Activated T-cell treated with anti-CD3 and anti-CD28 coated beads, Interleukin-2, amount 50 U/mL, for 24 hours (primary cell): ENCODE measurements at regions not wholly inside any gene's neighbourhood (a gene's known extent, or its start where the extent isn't known, plus 50 kb on each side); places are given as distances from the start of the nearest gene placed in this dataset.

Source experiments
- DNase-seq: peaks from one replicate; pipeline ENCODE4 v3.0.0-alpha.2; 2020
- H3K27ac Mint-ChIP-seq: 2 replicates; pipeline ENCODE4 v1.8.0; 2020; ENCODE audit warnings: mild to moderate bottlenecking, mixed read lengths
- H3K27me3 Mint-ChIP-seq: 2 replicates; pipeline ENCODE4 v1.8.0; 2020; ENCODE audit warnings: mixed read lengths
- H3K36me3 Mint-ChIP-seq: 2 replicates; pipeline ENCODE4 v1.8.0; 2020; ENCODE audit warnings: low read depth, mixed read lengths
- H3K4me1 Mint-ChIP-seq: 2 replicates; pipeline ENCODE4 v1.8.0; 2020; ENCODE audit warnings: low read depth, mixed read lengths
- H3K4me3 Mint-ChIP-seq: 2 replicates; pipeline ENCODE4 v1.8.0; 2020; ENCODE audit warnings: mild to moderate bottlenecking, moderate library complexity, mixed read lengths
- H3K9me3 Mint-ChIP-seq: 2 replicates; pipeline ENCODE4 v1.8.0; 2020; ENCODE audit warnings: mixed read lengths

GRCh38 chr2:19046986-19047780, 311.2 kb downstream of the OSR1 start:
- no peaks in the 10 kb centered on the region for H3K9me3 Mint-ChIP-seq
- DNase-seq = no peak
- H3K36me3 Mint-ChIP-seq = no peaks in the 10 kb centered on the region
- no peaks in the 10 kb centered on the region for H3K27me3 Mint-ChIP-seq
- no peak overlapping the region for H3K27ac Mint-ChIP-seq
- H3K4me3 Mint-ChIP-seq = no peak overlapping the region
- H3K4me1 Mint-ChIP-seq = no peaks in the 10 kb centered on the region

GRCh38 chr2:19045151-19045550, 313.3 kb downstream of the OSR1 start:
- H3K9me3 Mint-ChIP-seq = no peaks in the 10 kb centered on the region
- no peak for DNase-seq
- no peak overlapping the region for H3K4me3 Mint-ChIP-seq
- H3K27ac Mint-ChIP-seq = no peak overlapping the region
- H3K36me3 Mint-ChIP-seq = no peaks in the 10 kb centered on the region
- H3K27me3 Mint-ChIP-seq = no peaks in the 10 kb centered on the region
- H3K4me1 Mint-ChIP-seq = no peaks in the 10 kb centered on the region

- H3K36me3 Mint-ChIP-seq = no peaks in the 10 kb centered on the region
- DNase-seq = no peak
Measured at GRCh38 chr2:19043893-19044292, 314.5 kb downstream of the OSR1 start.

GRCh38 chr2:19041434-19042041, 316.9 kb downstream of the OSR1 start:
- no peaks in the 10 kb centered on the region for H3K9me3 Mint-ChIP-seq
- H3K27ac Mint-ChIP-seq = no peak overlapping the region
- no peak for DNase-seq
- H3K4me1 Mint-ChIP-seq = no peaks in the 10 kb centered on the region
- no peaks in the 10 kb centered on the region for H3K36me3 Mint-ChIP-seq
- H3K27me3 Mint-ChIP-seq = no peaks in the 10 kb centered on the region
- no peak overlapping the region for H3K4me3 Mint-ChIP-seq

More at GRCh38 chr2:19043893-19044292, 314.5 kb downstream of the OSR1 start:
- Mint-ChIP-seq H3K9me3 (no peaks in the 10 kb centered on the region), H3K27ac (no peak overlapping the region), H3K27me3 (no peaks in the 10 kb centered on the region), H3K4me3 (no peak overlapping the region), H3K4me1 (no peaks in the 10 kb centered on the region)

- Mint-ChIP-seq H3K4me3 (no peak overlapping the region), H3K9me3 (no peaks in the 10 kb centered on the region), H3K4me1 (no peaks in the 10 kb centered on the region), H3K27ac (no peak overlapping the region), H3K36me3 (no peaks in the 10 kb centered on the region), H3K27me3 (no peaks in the 10 kb centered on the region)
- no peak for DNase-seq
Measured at GRCh38 chr2:19038071-19039015, 320.1 kb downstream of the OSR1 start.

- Mint-ChIP-seq H3K4me1 (no peaks in the 10 kb centered on the region), H3K9me3 (no peaks in the 10 kb centered on the region), H3K4me3 (no peak overlapping the region), H3K36me3 (no peaks in the 10 kb centered on the region), H3K27me3 (no peaks in the 10 kb centered on the region), H3K27ac (no peak overlapping the region)
- no peak for DNase-seq
Measured at GRCh38 chr2:19036091-19036490, 322.3 kb downstream of the OSR1 start.

- no peak for DNase-seq
- H3K27ac Mint-ChIP-seq = no peak overlapping the region
- H3K36me3 Mint-ChIP-seq = no peaks in the 10 kb centered on the region
- no peak overlapping the region for H3K4me3 Mint-ChIP-seq
- no peaks in the 10 kb centered on the region for H3K27me3 Mint-ChIP-seq
- no peaks in the 10 kb centered on the region for H3K4me1 Mint-ChIP-seq
- H3K9me3 Mint-ChIP-seq = no peaks in the 10 kb centered on the region
Measured at GRCh38 chr2:19035238-19035637, 323.2 kb downstream of the OSR1 start.

GRCh38 chr2:19033240-19033639, 325.2 kb downstream of the OSR1 start:
- Mint-ChIP-seq H3K27ac (no peak overlapping the region), H3K27me3 (no peaks in the 10 kb centered on the region), H3K4me1 (no peaks in the 10 kb centered on the region), H3K4me3 (no peak overlapping the region), H3K36me3 (no peaks in the 10 kb centered on the region), H3K9me3 (no peaks in the 10 kb centered on the region)
- DNase-seq = no peak

- no peak overlapping the region for H3K4me3 Mint-ChIP-seq
- no peaks in the 10 kb centered on the region for H3K4me1 Mint-ChIP-seq
- H3K27ac Mint-ChIP-seq = no peak overlapping the region
- no peak for DNase-seq
- H3K9me3 Mint-ChIP-seq = no peaks in the 10 kb centered on the region
- H3K27me3 Mint-ChIP-seq = no peaks in the 10 kb centered on the region
- no peaks in the 10 kb centered on the region for H3K36me3 Mint-ChIP-seq
Measured at GRCh38 chr2:19031642-19032041, 326.8 kb downstream of the OSR1 start.

- DNase-seq = no peak
- H3K4me1 Mint-ChIP-seq = no peaks in the 10 kb centered on the region
- no peaks in the 10 kb centered on the region for H3K9me3 Mint-ChIP-seq
- no peaks in the 10 kb centered on the region for H3K27me3 Mint-ChIP-seq
- H3K36me3 Mint-ChIP-seq = no peaks in the 10 kb centered on the region
- no peak overlapping the region for H3K4me3 Mint-ChIP-seq
- H3K27ac Mint-ChIP-seq = no peak overlapping the region
Measured at GRCh38 chr2:19029655-19030054, 328.8 kb downstream of the OSR1 start.

GRCh38 chr2:19028587-19029375, 329.6 kb downstream of the OSR1 start:
- H3K27me3 Mint-ChIP-seq = no peaks in the 10 kb centered on the region
- no peak overlapping the region for H3K27ac Mint-ChIP-seq
- H3K9me3 Mint-ChIP-seq = no peaks in the 10 kb centered on the region
- no peak overlapping the region for H3K4me3 Mint-ChIP-seq
- no peak for DNase-seq
- H3K36me3 Mint-ChIP-seq = no peaks in the 10 kb centered on the region
- no peaks in the 10 kb centered on the region for H3K4me1 Mint-ChIP-seq

- no peak overlapping the region for H3K27ac Mint-ChIP-seq
Measured at GRCh38 chr2:19027626-19028025, 330.8 kb downstream of the OSR1 start.

GRCh38 chr2:19026261-19026660, 332.2 kb downstream of the OSR1 start:
- Mint-ChIP-seq H3K9me3 (no peaks in the 10 kb centered on the region), H3K4me1 (no peaks in the 10 kb centered on the region), H3K36me3 (no peaks in the 10 kb centered on the region), H3K27me3 (no peaks in the 10 kb centered on the region), H3K4me3 (no peak overlapping the region), H3K27ac (no peak overlapping the region)
- no peak for DNase-seq

More at GRCh38 chr2:19027626-19028025, 330.8 kb downstream of the OSR1 start:
- Mint-ChIP-seq H3K36me3 (no peaks in the 10 kb centered on the region), H3K27me3 (no peaks in the 10 kb centered on the region), H3K9me3 (no peaks in the 10 kb centered on the region), H3K4me1 (no peaks in the 10 kb centered on the region), H3K4me3 (no peak overlapping the region)
- no peak for DNase-seq

GRCh38 chr2:19022334-19022733, 336.1 kb downstream of the OSR1 start:
- H3K36me3 Mint-ChIP-seq = no peaks in the 10 kb centered on the region
- H3K4me3 Mint-ChIP-seq = no peak overlapping the region
- H3K27me3 Mint-ChIP-seq = no peaks in the 10 kb centered on the region
- no peaks in the 10 kb centered on the region for H3K4me1 Mint-ChIP-seq
- H3K9me3 Mint-ChIP-seq = no peaks in the 10 kb centered on the region
- no peak for DNase-seq
- no peak overlapping the region for H3K27ac Mint-ChIP-seq
